Left ventricle myocardium inferior (tissue), 1 donor: ENCODE measurements at regions not wholly inside any gene's neighbourhood (a gene's known extent, or its start where the extent isn't known, plus 50 kb on each side); places are given as distances from the start of the nearest gene placed in this dataset.

Source experiments
- DNase-seq: peaks from one replicate; pipeline ENCODE4 v3.0.0-alpha.2; 2020
- H3K27ac ChIP-seq: fragments of 200-600 bp; replicated peaks from 2 replicates; pipeline ENCODE4 v1.8.0; 2021
- H3K27me3 ChIP-seq: fragments of 200-600 bp; 2 replicates; pipeline ENCODE4 v1.8.0; 2021; ENCODE audit warnings: low read depth
- H3K36me3 ChIP-seq: fragments of 200-600 bp; 2 replicates; pipeline ENCODE4 v1.8.0; 2021
- H3K4me1 ChIP-seq: fragments of 200-600 bp; 2 replicates; pipeline ENCODE4 v1.8.0; 2021
- H3K4me3 ChIP-seq: fragments of 200-600 bp; 2 replicates; pipeline ENCODE4 v1.8.0; 2021; ENCODE audit warnings: mild to moderate bottlenecking, moderate library complexity
- H3K9me3 ChIP-seq: fragments of 200-600 bp; replicated peaks from 2 replicates; pipeline ENCODE4 v1.8.0; 2021
- intact Hi-C: fragments of 100-400 bp; cut with micrococcal nuclease; formaldehyde crosslinking; loops from one replicate; pipeline ENCODE4 v1.11.0; 2022
- TF ChIP-seq, protein P1 (sequence below): fragments of 200-600 bp; IDR thresholded peaks from 2 replicates; pipeline ENCODE4 v1.8.0; 2021; ENCODE audit warnings: antibody characterized with exemption, mild to moderate bottlenecking, borderline replicate concordance
- donor health status: DM: no; HTN: yes; CAD: no; lungs with severe emphysema.

DNA sequence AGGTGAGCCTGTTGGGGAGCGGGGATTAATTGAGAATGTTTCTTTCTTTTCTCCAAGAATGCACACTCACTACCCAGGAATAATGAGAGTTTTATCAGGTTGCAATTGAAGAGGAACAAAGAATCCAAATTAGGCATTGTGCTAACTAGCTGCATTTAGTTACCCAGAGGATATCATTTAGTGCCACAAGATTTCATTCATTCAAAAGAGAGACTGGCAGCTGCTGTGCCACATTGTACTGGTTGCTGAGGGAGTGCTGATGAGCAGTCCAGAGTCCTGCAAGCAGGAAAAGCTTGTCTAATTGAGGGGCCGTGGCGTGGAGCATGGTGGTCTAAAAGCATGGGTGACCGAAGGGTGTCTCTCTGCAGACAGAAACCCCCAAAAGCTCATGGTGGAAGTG is 97.6 kb downstream of the CTAGE1 start:
- intact Hi-C loops: no loop called here
- Histone ChIP-seq H3K27me3 (no peaks in the 10 kb centered on the region), H3K36me3 (no peaks in the 10 kb centered on the region), H3K4me1 (peaks cover 30% of the 10 kb centered on the region), H3K9me3 (no peaks in the 10 kb centered on the region), H3K4me3 (no peak overlapping the region), H3K27ac (no peak overlapping the region)
- TF ChIP-seq, protein P1, sequence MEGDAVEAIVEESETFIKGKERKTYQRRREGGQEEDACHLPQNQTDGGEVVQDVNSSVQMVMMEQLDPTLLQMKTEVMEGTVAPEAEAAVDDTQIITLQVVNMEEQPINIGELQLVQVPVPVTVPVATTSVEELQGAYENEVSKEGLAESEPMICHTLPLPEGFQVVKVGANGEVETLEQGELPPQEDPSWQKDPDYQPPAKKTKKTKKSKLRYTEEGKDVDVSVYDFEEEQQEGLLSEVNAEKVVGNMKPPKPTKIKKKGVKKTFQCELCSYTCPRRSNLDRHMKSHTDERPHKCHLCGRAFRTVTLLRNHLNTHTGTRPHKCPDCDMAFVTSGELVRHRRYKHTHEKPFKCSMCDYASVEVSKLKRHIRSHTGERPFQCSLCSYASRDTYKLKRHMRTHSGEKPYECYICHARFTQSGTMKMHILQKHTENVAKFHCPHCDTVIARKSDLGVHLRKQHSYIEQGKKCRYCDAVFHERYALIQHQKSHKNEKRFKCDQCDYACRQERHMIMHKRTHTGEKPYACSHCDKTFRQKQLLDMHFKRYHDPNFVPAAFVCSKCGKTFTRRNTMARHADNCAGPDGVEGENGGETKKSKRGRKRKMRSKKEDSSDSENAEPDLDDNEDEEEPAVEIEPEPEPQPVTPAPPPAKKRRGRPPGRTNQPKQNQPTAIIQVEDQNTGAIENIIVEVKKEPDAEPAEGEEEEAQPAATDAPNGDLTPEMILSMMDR: no peak
- no peak for DNase-seq

DNA sequence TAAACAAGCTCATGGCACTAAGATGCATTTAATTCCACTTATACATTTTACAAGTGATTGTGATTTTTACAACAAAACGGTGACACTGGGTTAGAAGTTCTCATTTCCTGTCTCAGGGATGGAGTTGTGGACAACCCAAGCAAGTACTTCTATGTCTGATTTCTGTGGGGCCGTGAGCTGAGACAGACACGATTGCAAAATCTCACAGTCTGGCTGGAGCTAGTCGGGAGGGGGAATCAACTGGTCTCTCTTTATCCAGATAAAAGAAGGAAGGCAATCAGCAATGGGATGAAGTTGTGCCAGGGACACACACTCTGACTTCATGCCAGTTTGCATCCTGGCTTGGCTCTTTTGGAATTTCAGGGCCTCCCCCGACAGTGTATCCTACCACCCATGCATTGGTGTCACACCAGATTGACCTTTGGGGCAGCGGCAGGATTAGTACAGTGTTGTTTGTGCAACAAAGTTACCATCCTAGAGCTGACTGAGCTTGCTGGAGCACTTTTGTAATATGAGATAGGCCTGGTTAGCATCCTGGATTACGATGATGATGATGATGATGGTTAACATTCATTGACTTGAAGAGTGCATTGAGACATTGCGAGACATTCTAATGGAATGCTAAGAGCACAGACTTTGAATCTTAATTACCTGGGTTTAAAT is 98.8 kb downstream of the CTAGE1 start:
- no peaks in the 10 kb centered on the region for H3K9me3 ChIP-seq
- H3K4me3 ChIP-seq: no peak overlapping the region
- TF ChIP-seq, protein P1: no peak
- no peak overlapping the region for H3K27ac ChIP-seq
- H3K4me1 ChIP-seq: peaks cover 17% of the 10 kb centered on the region
- H3K36me3 ChIP-seq: no peaks in the 10 kb centered on the region
- DNase-seq: no peak
- intact Hi-C loops: no loop called here
- H3K27me3 ChIP-seq: no peaks in the 10 kb centered on the region

DNA sequence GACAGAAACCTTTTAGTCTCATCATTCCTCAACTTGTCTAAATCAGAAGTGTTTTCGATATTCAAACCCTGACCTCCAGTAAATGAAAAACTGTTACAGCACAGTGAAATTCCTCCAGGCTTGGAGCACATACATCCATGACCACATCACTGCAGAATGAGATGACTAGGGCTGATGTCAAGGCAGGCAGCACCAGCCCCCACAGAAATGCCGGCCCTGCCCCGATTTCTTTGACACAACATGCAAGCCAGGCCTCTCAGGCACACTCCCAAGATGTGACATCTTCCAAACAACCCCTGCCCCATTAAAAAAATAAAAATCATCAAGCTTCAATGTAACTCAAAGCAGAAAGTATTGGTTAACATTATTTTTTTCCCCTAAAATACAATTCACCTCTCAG is 103.3 kb downstream of the CTAGE1 start:
- intact Hi-C loops: no loop called here
- Histone ChIP-seq H3K4me3 (no peak overlapping the region), H3K36me3 (no peaks in the 10 kb centered on the region), H3K9me3 (no peaks in the 10 kb centered on the region), H3K4me1 (peaks cover 8% of the 10 kb centered on the region), H3K27me3 (no peaks in the 10 kb centered on the region), H3K27ac (no peak overlapping the region)
- TF ChIP-seq, protein P1: no peak
- DNase-seq: no peak

DNA sequence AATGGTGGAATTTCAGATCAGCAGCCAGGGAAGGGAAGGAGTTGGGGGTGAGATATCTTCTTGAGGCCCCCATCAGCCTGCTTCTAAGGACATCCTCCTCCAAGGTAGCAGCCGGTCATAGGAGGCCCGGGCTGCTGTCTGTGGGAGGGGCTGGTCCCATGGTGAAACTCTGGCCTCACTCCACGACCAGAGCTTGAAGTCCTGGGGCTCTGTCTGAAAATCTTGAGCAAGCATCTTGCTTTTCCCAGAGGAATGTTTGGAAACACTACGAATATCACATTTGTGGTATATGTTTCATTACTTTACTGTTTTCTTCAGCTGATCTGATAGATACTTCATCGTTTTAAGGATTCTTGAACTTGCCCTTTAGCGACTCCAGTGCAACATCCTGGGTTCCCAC is 103.7 kb downstream of the CTAGE1 start:
- no peak for DNase-seq
- intact Hi-C loops: no loop called here
- no peaks in the 10 kb centered on the region for H3K9me3 ChIP-seq
- H3K36me3 ChIP-seq: no peaks in the 10 kb centered on the region
- TF ChIP-seq, protein P1: no peak
- H3K4me3 ChIP-seq: no peak overlapping the region
- H3K27ac ChIP-seq: no peak overlapping the region
- no peaks in the 10 kb centered on the region for H3K27me3 ChIP-seq
- H3K4me1 ChIP-seq: peaks cover 8% of the 10 kb centered on the region

DNA sequence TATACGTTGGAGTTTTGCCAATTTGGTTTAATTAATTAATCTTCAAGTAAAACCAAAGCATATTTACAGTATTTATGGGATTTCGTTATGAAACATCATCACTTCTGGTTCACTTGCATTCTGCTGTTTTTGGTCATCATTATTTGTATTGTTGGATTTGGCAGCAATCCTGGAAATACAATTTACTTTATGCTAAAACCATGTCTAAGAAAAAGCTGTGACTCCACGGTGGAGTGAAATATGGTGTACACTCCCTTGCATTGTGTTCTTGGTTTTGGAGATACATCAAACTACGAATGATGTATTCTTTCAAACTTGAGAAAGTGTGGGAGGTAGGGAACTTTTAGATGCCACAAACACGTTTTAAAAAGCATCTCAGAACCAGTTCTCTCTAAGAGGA is 106.4 kb downstream of the CTAGE1 start:
- H3K36me3 ChIP-seq: no peaks in the 10 kb centered on the region
- no peak overlapping the region for H3K27ac ChIP-seq
- no peaks in the 10 kb centered on the region for H3K4me1 ChIP-seq
- H3K27me3 ChIP-seq: no peaks in the 10 kb centered on the region
- intact Hi-C loops: no loop called here
- no peak overlapping the region for H3K4me3 ChIP-seq
- no peaks in the 10 kb centered on the region for H3K9me3 ChIP-seq
- TF ChIP-seq, protein P1: no peak
- no peak for DNase-seq
